ENCODE measurements at regions not wholly inside any gene's neighbourhood (a gene's known extent, or its start where the extent isn't known, plus 50 kb on each side); places are given as distances from the start of the nearest gene placed in this dataset.

DNA sequence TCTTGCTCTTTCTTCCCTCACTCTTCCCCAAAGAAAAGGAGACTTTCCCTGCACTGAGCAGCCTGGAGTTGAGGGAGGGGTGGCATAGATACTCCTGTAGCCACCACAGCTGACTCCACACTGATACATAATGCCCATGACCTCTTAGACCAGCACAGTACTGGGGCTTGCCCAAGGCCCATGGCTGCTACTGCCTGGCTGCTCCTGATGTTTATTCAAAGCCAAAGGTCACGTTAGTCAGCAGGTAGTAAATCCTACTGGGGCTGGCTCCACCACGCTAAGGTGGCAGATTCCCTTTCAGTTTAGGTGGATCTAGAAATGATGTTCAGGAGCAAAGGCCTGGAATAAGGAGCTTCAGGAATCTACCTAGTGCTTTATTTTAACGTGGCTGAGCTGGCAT is 212.7 kb downstream of the C3orf38 start:
- TF ChIP-seq, protein P1, sequence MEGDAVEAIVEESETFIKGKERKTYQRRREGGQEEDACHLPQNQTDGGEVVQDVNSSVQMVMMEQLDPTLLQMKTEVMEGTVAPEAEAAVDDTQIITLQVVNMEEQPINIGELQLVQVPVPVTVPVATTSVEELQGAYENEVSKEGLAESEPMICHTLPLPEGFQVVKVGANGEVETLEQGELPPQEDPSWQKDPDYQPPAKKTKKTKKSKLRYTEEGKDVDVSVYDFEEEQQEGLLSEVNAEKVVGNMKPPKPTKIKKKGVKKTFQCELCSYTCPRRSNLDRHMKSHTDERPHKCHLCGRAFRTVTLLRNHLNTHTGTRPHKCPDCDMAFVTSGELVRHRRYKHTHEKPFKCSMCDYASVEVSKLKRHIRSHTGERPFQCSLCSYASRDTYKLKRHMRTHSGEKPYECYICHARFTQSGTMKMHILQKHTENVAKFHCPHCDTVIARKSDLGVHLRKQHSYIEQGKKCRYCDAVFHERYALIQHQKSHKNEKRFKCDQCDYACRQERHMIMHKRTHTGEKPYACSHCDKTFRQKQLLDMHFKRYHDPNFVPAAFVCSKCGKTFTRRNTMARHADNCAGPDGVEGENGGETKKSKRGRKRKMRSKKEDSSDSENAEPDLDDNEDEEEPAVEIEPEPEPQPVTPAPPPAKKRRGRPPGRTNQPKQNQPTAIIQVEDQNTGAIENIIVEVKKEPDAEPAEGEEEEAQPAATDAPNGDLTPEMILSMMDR (IDR thresholded peaks at IDR 0.05; ENCODE audit: low read length) = no peak
- no peak for TF ChIP-seq EZH2 (IDR thresholded peaks at IDR 0.05; ENCODE audit: borderline replicate concordance, low read length)

All from OCI-LY1 (cell line).